ENCODE measurements at regions not wholly inside any gene's neighbourhood (a gene's known extent, or its start where the extent isn't known, plus 50 kb on each side); places are given as distances from the start of the nearest gene placed in this dataset.

DNA sequence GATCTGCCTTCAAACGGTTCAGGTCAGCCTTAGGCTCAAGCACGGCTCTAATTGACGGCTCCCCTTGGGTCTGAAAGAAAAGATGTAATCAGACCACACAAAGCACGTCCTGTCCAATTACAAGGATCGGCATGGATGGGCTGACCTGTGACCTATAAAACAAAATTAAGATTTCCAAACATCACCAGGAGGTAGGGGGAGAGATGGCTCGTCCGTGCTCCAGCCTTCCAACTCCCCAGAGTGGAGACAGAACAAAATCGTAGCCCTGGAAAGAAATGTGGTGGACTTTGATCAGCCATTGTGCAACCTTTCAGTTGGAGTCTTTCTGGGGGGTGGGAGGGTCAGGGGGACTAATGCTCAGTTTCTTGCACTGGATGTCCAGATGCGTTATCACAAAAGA is 226.6 kb upstream of the DIO3 start:
- TF ChIP-seq POLR2A (IDR thresholded peaks at IDR 0.05; ENCODE audit: low read depth, low read length): no peak
- no peak for TF ChIP-seq TAF1 (IDR thresholded peaks at IDR 0.05; ENCODE audit: borderline replicate concordance, low read depth, low read length)

Measured in GM12892 (cell line).